ENCODE measurements at regions not wholly inside any gene's neighbourhood (a gene's known extent, or its start where the extent isn't known, plus 50 kb on each side); places are given as distances from the start of the nearest gene placed in this dataset.

DNA sequence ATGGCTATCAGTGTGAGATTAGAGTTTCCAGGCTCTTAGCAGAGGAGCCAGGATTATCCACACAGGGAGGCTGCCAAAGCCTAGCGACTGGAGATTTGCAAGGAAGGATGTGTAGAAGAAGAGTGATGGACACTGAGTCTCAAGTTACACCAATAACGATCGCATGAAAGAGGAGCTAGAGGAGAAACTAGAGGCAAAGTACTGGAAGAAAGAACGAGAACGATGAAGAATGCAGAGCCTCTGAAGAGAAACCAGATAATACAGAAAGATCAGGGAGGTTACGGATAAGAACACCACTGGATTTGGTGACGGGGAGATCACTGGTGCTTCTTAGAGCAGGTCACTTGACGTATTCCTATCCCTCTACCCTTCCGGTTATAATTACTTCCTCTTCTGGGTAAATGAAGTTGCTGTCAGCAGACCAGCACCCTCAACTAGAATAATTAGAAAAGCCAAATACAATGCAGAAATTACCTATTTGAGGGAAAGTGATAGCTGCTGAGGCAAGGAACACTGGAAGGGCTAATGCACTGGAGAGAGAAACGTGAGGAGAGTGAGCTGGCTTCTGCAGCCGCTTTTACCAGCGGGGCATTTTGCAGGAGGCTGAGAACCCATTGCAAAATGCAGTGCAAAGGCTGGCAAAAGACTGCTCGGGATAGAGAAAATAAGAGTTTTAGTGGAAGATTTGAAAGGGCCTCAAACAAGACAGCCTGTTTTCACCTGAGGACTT lies 93.1 kb upstream of the HIF1A start:
- Histone ChIP-seq H3K4me3 (ENCODE audit: insufficient read depth in 1 of 2, low read depth in 1 of 2, low read length in 2 of 2) (no peak overlapping the region), H2AK5ac (ENCODE audit: low read length, severe bottlenecking) (peak overlapping the region; percentile 1), H3K36me3 (ENCODE audit: control insufficient read depth in 1 of 2, insufficient read depth in 2 of 2, low read depth in 1 of 2, low read length in 2 of 2) (no peaks in the 10 kb centered on the region), H3K27ac (ENCODE audit: low read length, poor library complexity, severe bottlenecking) (peak overlapping the region; percentile 17), H3K14ac (ENCODE audit: low read length in 2 of 2) (no peak overlapping the region), H3K23ac (ENCODE audit: low read length in 2 of 2) (no peak overlapping the region), H3K4ac (ENCODE audit: low read depth in 1 of 2, low read length in 2 of 2) (peak overlapping the region in 1 of 2 experiments; percentile 19), H3K79me1 (replicated peaks; ENCODE audit: low read length, poor library complexity, severe bottlenecking) (peaks cover 4% of the 10 kb centered on the region), H2BK5ac (ENCODE audit: low read depth, low read length, poor library complexity, severe bottlenecking) (no peak overlapping the region), H3K4me1 (ENCODE audit: control insufficient read depth, insufficient read depth, low read depth, low read length) (no peaks in the 10 kb centered on the region), H3K9ac (ENCODE audit: low read length) (no peak overlapping the region), H2BK15ac (ENCODE audit: low read depth, poor library complexity, severe bottlenecking) (no peak overlapping the region), H4K91ac (ENCODE audit: low read length) (no peak overlapping the region), H4K8ac (ENCODE audit: low read length) (no peak overlapping the region), H2BK120ac (ENCODE audit: low read depth, low read length) (no peak overlapping the region), H3K18ac (ENCODE audit: low read depth in 1 of 2, low read length in 2 of 2) (no peak overlapping the region), H3K4me2 (ENCODE audit: low read length, poor library complexity, severe bottlenecking) (no peak overlapping the region), H3K27me3 (ENCODE audit: control insufficient read depth in 1 of 2, insufficient read depth in 1 of 2, low read length in 2 of 2) (no peaks in the 10 kb centered on the region), H2AFZ (ENCODE audit: low read depth, low read length) (no peak overlapping the region), H3K9me3 (ENCODE audit: control insufficient read depth, low read length) (no peaks in the 10 kb centered on the region), H2BK12ac (ENCODE audit: low read length in 2 of 2) (no peak overlapping the region)
- 57% methylated on average over 13 of the region's 13 CpGs for WGBS
- no peak for DNase-seq

DNA sequence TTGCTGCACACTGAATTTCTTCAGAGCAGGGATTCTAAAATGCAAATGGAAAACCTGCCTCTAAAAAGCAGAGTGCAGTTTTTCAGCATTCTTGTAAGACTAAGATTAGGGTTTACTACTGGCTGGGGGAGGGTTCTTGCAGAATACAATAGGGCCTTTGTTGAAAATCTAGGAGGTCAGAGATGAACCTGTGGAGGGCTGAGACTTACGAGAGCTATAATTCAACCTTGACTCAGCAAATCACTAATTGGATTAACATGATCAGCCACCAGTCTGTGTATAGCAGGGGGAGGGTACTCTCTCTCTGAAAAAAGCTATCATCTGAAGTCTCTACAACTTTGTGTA lies 92.6 kb upstream of the HIF1A start:
- Histone ChIP-seq H3K36me3 (ENCODE audit: control insufficient read depth in 1 of 2, insufficient read depth in 2 of 2, low read depth in 1 of 2, low read length in 2 of 2) (no peaks in the 10 kb centered on the region), H3K4ac (ENCODE audit: low read depth in 1 of 2, low read length in 2 of 2) (peak overlapping the region in 1 of 2 experiments; percentile 19), H3K18ac (ENCODE audit: low read depth in 1 of 2, low read length in 2 of 2) (no peak overlapping the region), H3K4me2 (ENCODE audit: low read length, poor library complexity, severe bottlenecking) (no peak overlapping the region), H2AK5ac (ENCODE audit: low read length, severe bottlenecking) (no peak overlapping the region), H3K27me3 (ENCODE audit: control insufficient read depth in 1 of 2, insufficient read depth in 1 of 2, low read length in 2 of 2) (no peaks in the 10 kb centered on the region), H3K4me1 (ENCODE audit: control insufficient read depth, insufficient read depth, low read depth, low read length) (no peaks in the 10 kb centered on the region), H3K4me3 (ENCODE audit: insufficient read depth in 1 of 2, low read depth in 1 of 2, low read length in 2 of 2) (no peak overlapping the region), H3K23ac (ENCODE audit: low read length in 2 of 2) (no peak overlapping the region), H2BK15ac (ENCODE audit: low read depth, poor library complexity, severe bottlenecking) (no peak overlapping the region), H3K9ac (ENCODE audit: low read length) (no peak overlapping the region), H3K79me1 (replicated peaks; ENCODE audit: low read length, poor library complexity, severe bottlenecking) (peaks cover 4% of the 10 kb centered on the region), H2BK12ac (ENCODE audit: low read length in 2 of 2) (no peak overlapping the region), H3K14ac (ENCODE audit: low read length in 2 of 2) (no peak overlapping the region), H4K91ac (ENCODE audit: low read length) (no peak overlapping the region), H3K27ac (ENCODE audit: low read length, poor library complexity, severe bottlenecking) (peak overlapping the region; percentile 27), H4K8ac (ENCODE audit: low read length) (no peak overlapping the region), H2BK120ac (ENCODE audit: low read depth, low read length) (no peak overlapping the region), H2AFZ (ENCODE audit: low read depth, low read length) (no peak overlapping the region), H2BK5ac (ENCODE audit: low read depth, low read length, poor library complexity, severe bottlenecking) (no peak overlapping the region), H3K9me3 (ENCODE audit: control insufficient read depth, low read length) (no peaks in the 10 kb centered on the region)
- no CpG with 5 or more reads among the region's 1 CpG for WGBS
- no peak for DNase-seq

DNA sequence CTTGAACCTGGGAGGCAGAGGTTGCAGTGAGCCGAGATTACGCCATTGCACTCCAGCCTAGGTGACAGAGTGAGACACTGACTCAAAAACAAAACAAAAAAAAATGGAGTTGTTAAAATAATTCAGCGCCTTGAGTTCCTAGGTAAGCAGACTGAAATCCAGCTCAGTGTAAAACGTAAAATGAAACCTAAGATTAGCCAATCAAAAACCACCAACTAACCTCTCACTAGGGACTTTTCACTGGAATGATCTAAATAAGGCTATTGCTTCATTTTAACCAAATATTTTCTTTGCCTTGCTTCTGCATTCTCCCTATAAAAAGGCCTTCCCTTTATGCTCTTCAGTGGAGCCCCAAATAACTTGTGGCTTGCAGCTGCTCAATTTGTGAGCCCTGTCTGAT lies 91.6 kb upstream of the HIF1A start:
- H3K79me1 ChIP-seq (replicated peaks; ENCODE audit: low read length, poor library complexity, severe bottlenecking): peaks cover 5% of the 10 kb centered on the region
- H2BK15ac ChIP-seq (ENCODE audit: low read depth, poor library complexity, severe bottlenecking): no peak overlapping the region
- H3K27me3 ChIP-seq (ENCODE audit: control insufficient read depth in 1 of 2, insufficient read depth in 1 of 2, low read length in 2 of 2): no peaks in the 10 kb centered on the region
- no peak overlapping the region for H3K27ac ChIP-seq (ENCODE audit: low read length, poor library complexity, severe bottlenecking)
- no peak overlapping the region for H2BK120ac ChIP-seq (ENCODE audit: low read depth, low read length)
- H2AK5ac ChIP-seq (ENCODE audit: low read length, severe bottlenecking): no peak overlapping the region
- no peak overlapping the region for H2BK12ac ChIP-seq (ENCODE audit: low read length in 2 of 2)
- H3K36me3 ChIP-seq (ENCODE audit: control insufficient read depth in 1 of 2, insufficient read depth in 2 of 2, low read depth in 1 of 2, low read length in 2 of 2): no peaks in the 10 kb centered on the region
- H4K91ac ChIP-seq (ENCODE audit: low read length): no peak overlapping the region
- H3K4me2 ChIP-seq (ENCODE audit: low read length, poor library complexity, severe bottlenecking): no peak overlapping the region
- H2AFZ ChIP-seq (ENCODE audit: low read depth, low read length): no peak overlapping the region
- WGBS: 95% methylated on average over 4 of the region's 4 CpGs
- DNase-seq: no peak
- H3K9me3 ChIP-seq (ENCODE audit: control insufficient read depth, low read length): no peaks in the 10 kb centered on the region
- no peak overlapping the region for H3K14ac ChIP-seq (ENCODE audit: low read length in 2 of 2)
- no peak overlapping the region for H3K23ac ChIP-seq (ENCODE audit: low read length in 2 of 2)
- no peak overlapping the region for H3K18ac ChIP-seq (ENCODE audit: low read depth in 1 of 2, low read length in 2 of 2)
- no peak overlapping the region for H3K9ac ChIP-seq (ENCODE audit: low read length)
- H4K8ac ChIP-seq (ENCODE audit: low read length): no peak overlapping the region
- H2BK5ac ChIP-seq (ENCODE audit: low read depth, low read length, poor library complexity, severe bottlenecking): no peak overlapping the region
- no peak overlapping the region for H3K4ac ChIP-seq (ENCODE audit: low read depth in 1 of 2, low read length in 2 of 2)
- H3K4me1 ChIP-seq (ENCODE audit: control insufficient read depth, insufficient read depth, low read depth, low read length): peaks cover 4% of the 10 kb centered on the region
- H3K4me3 ChIP-seq (ENCODE audit: insufficient read depth in 1 of 2, low read depth in 1 of 2, low read length in 2 of 2): no peak overlapping the region

DNA sequence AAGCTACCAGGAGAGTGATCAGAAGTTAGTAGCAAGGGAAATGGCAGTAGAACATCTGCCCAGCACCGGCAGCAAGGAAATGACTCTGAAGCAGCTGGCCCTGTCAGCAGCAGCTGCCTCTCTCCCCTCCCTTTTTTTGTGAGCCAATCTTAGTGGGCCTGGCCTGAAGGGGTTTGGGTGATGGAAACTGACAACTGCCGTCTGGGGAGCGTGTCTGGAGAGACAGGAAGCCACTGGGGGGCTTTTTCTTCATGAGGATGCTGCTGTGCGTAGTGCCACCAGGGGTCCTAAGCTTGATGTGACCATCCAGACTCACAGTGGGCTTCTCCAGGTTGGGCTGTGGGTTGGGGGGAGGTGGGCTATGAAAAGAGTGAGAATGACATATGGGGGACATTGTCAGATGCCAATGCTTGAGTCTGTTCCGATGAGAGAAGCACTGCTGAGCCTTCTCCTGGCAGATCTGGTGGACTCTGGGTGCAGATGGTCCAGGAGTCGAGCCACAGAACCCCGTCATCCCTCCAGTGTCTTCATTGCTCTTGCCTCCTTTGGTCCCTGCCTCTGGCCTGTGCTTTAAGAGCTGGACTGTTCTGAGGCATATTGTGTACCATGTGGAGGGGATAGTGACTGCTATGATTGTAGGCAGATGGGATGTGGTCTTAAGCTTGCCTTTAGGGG lies 87.6 kb upstream of the HIF1A start:
- no peak overlapping the region for H3K9ac ChIP-seq (ENCODE audit: low read length)
- peak overlapping the region; percentile 14 to 34 for H3K18ac ChIP-seq (ENCODE audit: low read depth in 1 of 2, low read length in 2 of 2)
- no peak overlapping the region for H4K8ac ChIP-seq (ENCODE audit: low read length)
- H2BK15ac ChIP-seq (ENCODE audit: low read depth, poor library complexity, severe bottlenecking): no peak overlapping the region
- H2BK12ac ChIP-seq (ENCODE audit: low read length in 2 of 2): peak overlapping the region; percentile 23 to 51
- no peak overlapping the region for H3K27ac ChIP-seq (ENCODE audit: low read length, poor library complexity, severe bottlenecking)
- DNase-seq: no peak
- peak overlapping the region; percentile 33 for H2AK5ac ChIP-seq (ENCODE audit: low read length, severe bottlenecking)
- peaks cover 7% of the 10 kb centered on the region for H3K4me1 ChIP-seq (ENCODE audit: control insufficient read depth, insufficient read depth, low read depth, low read length)
- no peak overlapping the region for H3K4me3 ChIP-seq (ENCODE audit: insufficient read depth in 1 of 2, low read depth in 1 of 2, low read length in 2 of 2)
- H2AFZ ChIP-seq (ENCODE audit: low read depth, low read length): no peak overlapping the region
- H3K79me1 ChIP-seq (replicated peaks; ENCODE audit: low read length, poor library complexity, severe bottlenecking): peaks cover 4% of the 10 kb centered on the region
- peak overlapping the region; percentile 30 for H4K91ac ChIP-seq (ENCODE audit: low read length)
- peak overlapping the region in 1 of 2 experiments; percentile 20 for H3K4ac ChIP-seq (ENCODE audit: low read depth in 1 of 2, low read length in 2 of 2)
- peak overlapping the region; percentile 51 for H2BK120ac ChIP-seq (ENCODE audit: low read depth, low read length)
- H2BK5ac ChIP-seq (ENCODE audit: low read depth, low read length, poor library complexity, severe bottlenecking): no peak overlapping the region
- no peaks in the 10 kb centered on the region for H3K36me3 ChIP-seq (ENCODE audit: control insufficient read depth in 1 of 2, insufficient read depth in 2 of 2, low read depth in 1 of 2, low read length in 2 of 2)
- H3K4me2 ChIP-seq (ENCODE audit: low read length, poor library complexity, severe bottlenecking): no peak overlapping the region
- H3K14ac ChIP-seq (ENCODE audit: low read length in 2 of 2): peak overlapping the region in 1 of 2 experiments; percentile 75
- H3K9me3 ChIP-seq (ENCODE audit: control insufficient read depth, low read length): no peaks in the 10 kb centered on the region
- 69% methylated on average over 7 of the region's 7 CpGs for WGBS
- H3K27me3 ChIP-seq (ENCODE audit: control insufficient read depth in 1 of 2, insufficient read depth in 1 of 2, low read length in 2 of 2): no peaks in the 10 kb centered on the region
- H3K23ac ChIP-seq (ENCODE audit: low read length in 2 of 2): no peak overlapping the region
